ENCODE measurements at regions not wholly inside any gene's neighbourhood (a gene's known extent, or its start where the extent isn't known, plus 50 kb on each side); places are given as distances from the start of the nearest gene placed in this dataset.

GRCh38 chr18:30444544-30444943 is 598.0 kb downstream of the DSC3 start (continued):
- TF ChIP-seq SP2 (IDR thresholded peaks at IDR 0.05; ENCODE audit: low read length) (no peak), CHD7 (IDR thresholded peaks at IDR 0.05; ENCODE audit: insufficient replicate concordance, low read length) (no peak)
